Cardiac fibroblast (primary cell): ENCODE measurements at regions not wholly inside any gene's neighbourhood (a gene's known extent, or its start where the extent isn't known, plus 50 kb on each side); places are given as distances from the start of the nearest gene placed in this dataset.

ENCODE experiments used
- DNase-seq, 2 donors: peaks; one replicate each; pipeline versions ENCODE4 v3.0.0 to v3.0.0-alpha.2; 2010; ENCODE audit warnings: low read depth in 2 of 2
- H3K4me3 ChIP-seq, 2 donors: replicated peaks in 1 of 2; 1 replicate in 1 of 2; 2 replicates in 1 of 2; pipeline ENCODE4 v1.5.1; 2011; ENCODE audit warnings: low read depth in 2 of 2, low read length in 2 of 2, mild to moderate bottlenecking in 2 of 2, moderate library complexity in 1 of 2
- TF ChIP-seq, protein P1 (sequence below): IDR thresholded peaks from one replicate; pipeline ENCODE4 v1.5.1; 2011; ENCODE audit warnings: low read depth, mild to moderate bottlenecking, low read length, inconsistent platforms

DNA sequence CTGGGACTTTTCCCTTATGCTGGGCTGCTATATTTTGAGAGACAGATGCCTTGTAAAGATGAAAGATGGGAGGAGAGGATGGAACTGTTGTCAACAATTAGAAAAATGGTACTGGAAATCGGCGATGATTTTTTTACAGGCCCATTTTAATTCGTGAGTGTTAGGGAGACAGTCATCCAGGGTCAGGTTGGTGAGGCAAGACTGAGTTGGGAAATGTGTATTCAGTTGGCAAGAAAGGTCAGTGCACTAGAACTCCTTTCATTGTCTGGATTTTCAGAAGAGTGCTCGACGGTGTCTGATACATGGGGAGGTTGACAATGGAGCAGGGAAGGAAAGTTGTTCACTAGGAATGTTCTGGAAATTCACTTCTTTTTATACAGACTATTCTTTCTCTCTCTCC is 394.4 kb downstream of the QKI start:
- no peak overlapping the region for H3K4me3 ChIP-seq
- TF ChIP-seq, protein P1, sequence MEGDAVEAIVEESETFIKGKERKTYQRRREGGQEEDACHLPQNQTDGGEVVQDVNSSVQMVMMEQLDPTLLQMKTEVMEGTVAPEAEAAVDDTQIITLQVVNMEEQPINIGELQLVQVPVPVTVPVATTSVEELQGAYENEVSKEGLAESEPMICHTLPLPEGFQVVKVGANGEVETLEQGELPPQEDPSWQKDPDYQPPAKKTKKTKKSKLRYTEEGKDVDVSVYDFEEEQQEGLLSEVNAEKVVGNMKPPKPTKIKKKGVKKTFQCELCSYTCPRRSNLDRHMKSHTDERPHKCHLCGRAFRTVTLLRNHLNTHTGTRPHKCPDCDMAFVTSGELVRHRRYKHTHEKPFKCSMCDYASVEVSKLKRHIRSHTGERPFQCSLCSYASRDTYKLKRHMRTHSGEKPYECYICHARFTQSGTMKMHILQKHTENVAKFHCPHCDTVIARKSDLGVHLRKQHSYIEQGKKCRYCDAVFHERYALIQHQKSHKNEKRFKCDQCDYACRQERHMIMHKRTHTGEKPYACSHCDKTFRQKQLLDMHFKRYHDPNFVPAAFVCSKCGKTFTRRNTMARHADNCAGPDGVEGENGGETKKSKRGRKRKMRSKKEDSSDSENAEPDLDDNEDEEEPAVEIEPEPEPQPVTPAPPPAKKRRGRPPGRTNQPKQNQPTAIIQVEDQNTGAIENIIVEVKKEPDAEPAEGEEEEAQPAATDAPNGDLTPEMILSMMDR: no peak
- DNase-seq: no peak

DNA sequence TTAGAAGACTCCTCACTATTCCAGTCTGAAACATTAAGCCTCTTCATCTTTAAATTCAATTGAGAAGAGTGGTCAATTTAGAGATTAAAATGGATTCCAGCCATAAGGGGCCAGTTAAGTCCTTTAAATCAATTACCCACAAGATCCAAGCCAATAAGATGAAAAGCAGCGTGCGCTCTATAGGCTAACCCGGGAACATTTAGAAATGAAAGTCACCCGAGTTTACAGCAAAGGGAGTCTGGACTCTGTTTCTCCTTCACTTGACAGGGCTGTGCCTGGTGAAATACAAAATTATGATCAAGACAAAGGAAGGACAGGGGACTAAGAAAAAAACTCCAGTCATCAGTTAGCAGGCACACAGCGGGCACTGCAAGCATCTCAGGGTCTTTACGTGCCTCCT is 393.7 kb downstream of the QKI start:
- no peak overlapping the region for H3K4me3 ChIP-seq
- no peak for DNase-seq
- TF ChIP-seq, protein P1: no peak

DNA sequence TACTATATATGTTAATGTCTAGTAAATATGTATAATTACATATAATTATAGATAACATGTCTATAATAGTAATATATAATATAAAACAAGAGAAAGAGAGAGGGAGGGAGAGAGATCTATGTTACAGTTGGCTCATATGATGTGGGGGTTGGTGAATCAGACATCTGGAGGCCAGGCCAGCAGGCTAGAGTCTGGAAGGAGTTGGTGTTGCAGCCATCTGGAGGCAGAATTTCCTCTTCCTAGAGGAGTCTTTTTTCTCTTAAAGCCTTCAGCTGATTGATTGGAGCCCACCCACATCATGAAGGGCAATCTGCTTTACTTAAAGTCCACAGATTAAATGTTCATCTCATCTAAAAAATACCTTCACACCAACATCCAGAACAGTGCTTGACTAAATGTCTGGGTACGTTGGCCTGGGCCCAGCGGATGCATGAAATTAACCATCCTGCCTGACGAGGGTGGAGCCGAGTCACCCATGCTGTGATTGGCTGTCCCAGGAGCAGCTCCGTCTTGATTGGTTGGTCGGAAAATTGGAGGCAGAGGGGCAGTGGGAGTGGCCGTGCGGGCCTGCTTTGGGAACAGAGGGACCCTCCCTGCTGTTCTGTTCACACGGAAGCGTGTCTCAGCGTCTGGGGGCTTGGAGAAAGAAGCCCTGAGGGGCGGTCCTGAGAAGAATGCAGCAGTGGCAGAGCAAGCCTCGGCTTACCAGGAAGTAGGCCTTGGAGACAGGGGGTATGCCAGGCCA is 392.4 kb downstream of the QKI start:
- TF ChIP-seq, protein P1: no peak
- no peak overlapping the region for H3K4me3 ChIP-seq
- no peak for DNase-seq

DNA sequence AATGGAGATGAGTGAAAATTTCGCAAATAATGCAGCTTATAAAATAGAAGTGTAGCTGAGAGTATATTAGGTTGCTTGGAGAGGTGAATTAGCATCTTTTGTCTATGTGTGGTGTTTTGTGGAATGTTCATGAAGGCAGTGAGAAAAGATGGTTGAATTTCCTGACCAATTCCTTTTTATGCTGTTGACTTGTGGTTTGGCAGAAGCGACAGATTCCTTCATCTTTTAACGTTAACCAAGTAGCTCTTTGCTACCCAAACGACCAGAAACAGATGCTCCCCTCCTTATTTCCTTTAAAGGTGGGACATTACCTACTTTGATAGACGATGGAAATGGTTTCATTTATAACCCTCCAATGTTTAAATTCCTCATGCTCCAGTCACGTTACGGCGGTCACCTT is 390.5 kb downstream of the QKI start:
- no peak for DNase-seq
- TF ChIP-seq, protein P1: no peak
- no peak overlapping the region for H3K4me3 ChIP-seq

DNA sequence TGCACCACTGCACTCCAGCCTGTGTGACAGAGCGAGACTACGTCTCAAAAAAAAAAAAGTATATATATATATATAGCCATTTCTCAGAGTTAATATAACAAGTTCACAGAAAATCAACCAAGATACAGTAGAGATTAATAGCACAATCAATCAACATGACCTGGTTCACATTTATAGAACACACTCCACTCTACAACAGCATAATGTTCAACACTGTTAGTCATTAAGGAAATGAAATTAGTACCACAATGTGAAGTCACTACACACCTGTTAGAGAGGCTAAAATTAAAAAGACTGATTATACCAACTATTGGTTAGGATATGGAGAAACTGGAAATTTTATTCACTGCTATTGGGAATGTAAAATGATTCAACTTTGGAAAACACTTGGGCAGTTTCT is 387.7 kb downstream of the QKI start:
- H3K4me3 ChIP-seq: no peak overlapping the region
- TF ChIP-seq, protein P1: no peak
- no peak for DNase-seq

DNA sequence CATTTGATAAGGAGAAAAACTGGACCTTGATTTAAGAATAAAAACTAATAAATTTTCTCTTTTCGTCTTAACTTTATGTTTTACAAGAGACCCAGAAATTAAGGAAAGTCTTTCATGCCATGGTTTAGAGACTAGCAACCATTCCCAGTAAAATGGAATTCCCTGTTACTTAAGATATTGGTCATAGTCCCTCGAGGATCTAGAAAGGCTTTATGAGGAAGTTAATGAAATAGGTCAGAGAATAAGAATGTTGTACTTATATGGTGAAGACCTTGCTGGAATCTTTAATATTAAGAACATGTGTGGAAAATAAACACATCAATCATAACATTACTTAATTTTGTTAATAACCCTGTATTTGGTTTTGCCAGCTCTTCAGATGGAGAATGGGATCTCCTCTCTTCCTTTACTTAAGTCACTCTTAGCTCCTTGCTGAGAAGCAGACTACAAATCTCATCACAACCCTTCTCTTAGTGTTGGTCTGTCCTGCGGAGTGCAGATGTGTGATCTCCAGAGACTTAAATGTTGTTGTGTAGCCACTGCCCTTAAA is 382.9 kb downstream of the QKI start:
- TF ChIP-seq, protein P1: no peak
- no peak overlapping the region for H3K4me3 ChIP-seq
- DNase-seq: no peak
